LNCAP (cell line): ENCODE measurements at regions not wholly inside any gene's neighbourhood (a gene's known extent, or its start where the extent isn't known, plus 50 kb on each side); places are given as distances from the start of the nearest gene placed in this dataset.

Source experiments
- TF ChIP-seq, protein P1 (sequence below): fragments of 450-650 bp; IDR thresholded peaks from 2 replicates; pipeline ENCODE4 v1.5.1; 2017; ENCODE audit warnings: mild to moderate bottlenecking

- TF ChIP-seq, protein P1, sequence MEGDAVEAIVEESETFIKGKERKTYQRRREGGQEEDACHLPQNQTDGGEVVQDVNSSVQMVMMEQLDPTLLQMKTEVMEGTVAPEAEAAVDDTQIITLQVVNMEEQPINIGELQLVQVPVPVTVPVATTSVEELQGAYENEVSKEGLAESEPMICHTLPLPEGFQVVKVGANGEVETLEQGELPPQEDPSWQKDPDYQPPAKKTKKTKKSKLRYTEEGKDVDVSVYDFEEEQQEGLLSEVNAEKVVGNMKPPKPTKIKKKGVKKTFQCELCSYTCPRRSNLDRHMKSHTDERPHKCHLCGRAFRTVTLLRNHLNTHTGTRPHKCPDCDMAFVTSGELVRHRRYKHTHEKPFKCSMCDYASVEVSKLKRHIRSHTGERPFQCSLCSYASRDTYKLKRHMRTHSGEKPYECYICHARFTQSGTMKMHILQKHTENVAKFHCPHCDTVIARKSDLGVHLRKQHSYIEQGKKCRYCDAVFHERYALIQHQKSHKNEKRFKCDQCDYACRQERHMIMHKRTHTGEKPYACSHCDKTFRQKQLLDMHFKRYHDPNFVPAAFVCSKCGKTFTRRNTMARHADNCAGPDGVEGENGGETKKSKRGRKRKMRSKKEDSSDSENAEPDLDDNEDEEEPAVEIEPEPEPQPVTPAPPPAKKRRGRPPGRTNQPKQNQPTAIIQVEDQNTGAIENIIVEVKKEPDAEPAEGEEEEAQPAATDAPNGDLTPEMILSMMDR, result no peak
Measured at GRCh38 chr9:18138656-18139055, 335.3 kb upstream of the ADAMTSL1 start.

- TF ChIP-seq, protein P1, result no peak
Measured at GRCh38 chr9:18141681-18142080, 332.3 kb upstream of the ADAMTSL1 start.

DNA sequence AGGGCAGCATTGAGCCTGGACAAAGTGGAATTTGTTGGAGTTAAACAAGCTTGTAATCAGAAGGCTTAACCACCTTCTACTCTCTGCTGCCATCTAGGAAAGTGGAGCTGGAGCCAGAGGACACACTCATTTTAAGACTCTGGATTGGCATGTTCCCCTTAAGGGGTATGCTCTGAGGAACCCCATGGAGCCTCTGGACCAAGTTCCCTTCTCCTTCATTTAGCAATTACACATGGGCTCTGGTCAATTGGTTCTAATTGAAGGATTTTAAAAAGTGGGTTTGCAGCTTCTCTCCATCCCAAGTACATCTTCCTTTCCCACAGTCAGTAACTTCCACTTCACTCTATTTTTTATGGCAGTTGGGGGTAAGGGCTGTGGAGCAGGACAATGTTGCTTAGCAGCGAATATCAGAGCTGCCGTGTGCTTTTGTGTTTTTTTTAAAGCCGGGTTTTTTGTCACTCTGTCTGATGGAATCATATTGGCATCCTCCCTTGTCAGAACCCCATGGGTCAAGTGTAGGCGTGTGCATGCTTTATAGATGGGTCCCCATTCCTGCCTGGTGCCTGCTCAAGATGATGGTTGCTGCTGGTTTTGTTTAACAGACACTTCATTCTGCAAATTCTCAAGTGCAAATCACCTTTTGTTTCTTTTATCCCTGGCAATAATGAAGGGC lies 330.7 kb upstream of the ADAMTSL1 start:
- TF ChIP-seq, protein P1, result peak; percentile 40; the same call in 1 of the 2 replicates

DNA sequence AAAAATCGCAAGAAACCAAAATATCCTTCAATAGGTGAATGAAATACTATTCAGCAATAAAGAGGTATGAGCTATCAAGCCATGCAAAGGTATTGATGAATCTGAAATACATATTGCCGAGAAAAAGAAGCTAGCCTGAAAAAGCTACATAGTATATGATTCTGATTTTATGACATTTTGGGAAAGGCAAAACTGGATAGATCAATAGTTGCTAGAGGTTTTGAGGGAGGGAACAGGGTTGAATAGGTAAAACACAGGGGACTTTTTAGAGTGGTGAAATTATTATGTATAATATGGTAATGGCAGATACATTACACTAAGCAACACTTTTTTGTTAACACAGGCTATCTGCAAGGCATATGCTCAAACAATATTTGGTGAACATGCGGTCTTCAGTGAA lies 327.6 kb upstream of the ADAMTSL1 start:
- TF ChIP-seq, protein P1, result no peak

- TF ChIP-seq, protein P1, result no peak
Measured at GRCh38 chr9:18149471-18150011, 324.4 kb upstream of the ADAMTSL1 start.

DNA sequence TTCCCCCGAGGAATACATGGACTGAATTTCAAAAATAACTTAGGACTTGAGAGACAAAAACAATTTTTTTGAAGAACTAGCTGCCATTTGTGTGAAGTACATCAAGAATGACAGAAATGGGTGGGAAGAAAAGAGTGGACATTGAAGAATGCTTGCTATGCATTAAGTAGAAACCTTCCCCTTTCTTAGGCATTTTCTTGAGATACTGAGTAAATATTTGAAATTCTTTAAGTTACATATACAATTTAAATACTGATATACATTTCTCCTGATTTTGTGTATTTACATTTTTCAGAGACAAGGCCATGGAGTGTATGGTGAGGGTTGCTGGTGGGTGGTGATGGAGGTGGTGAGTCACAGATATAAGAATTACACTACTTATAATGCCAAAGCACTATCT lies 319.3 kb upstream of the ADAMTSL1 start:
- TF ChIP-seq, protein P1, result no peak

- TF ChIP-seq, protein P1, result no peak
Measured at GRCh38 chr9:18159254-18159653, 314.7 kb upstream of the ADAMTSL1 start.
